HG02588 (cell line): ENCODE measurements at regions not wholly inside any gene's neighbourhood (a gene's known extent, or its start where the extent isn't known, plus 50 kb on each side); places are given as distances from the start of the nearest gene placed in this dataset.

Experiments
- ATAC-seq: cut with Tn5 transposase; IDR thresholded peaks from one replicate; pipeline ENCODE4 v1.9.1; 2021; ENCODE audit warnings: mild to moderate bottlenecking, moderate library complexity; ENCODE audit not compliant: unreplicated experiment

DNA sequence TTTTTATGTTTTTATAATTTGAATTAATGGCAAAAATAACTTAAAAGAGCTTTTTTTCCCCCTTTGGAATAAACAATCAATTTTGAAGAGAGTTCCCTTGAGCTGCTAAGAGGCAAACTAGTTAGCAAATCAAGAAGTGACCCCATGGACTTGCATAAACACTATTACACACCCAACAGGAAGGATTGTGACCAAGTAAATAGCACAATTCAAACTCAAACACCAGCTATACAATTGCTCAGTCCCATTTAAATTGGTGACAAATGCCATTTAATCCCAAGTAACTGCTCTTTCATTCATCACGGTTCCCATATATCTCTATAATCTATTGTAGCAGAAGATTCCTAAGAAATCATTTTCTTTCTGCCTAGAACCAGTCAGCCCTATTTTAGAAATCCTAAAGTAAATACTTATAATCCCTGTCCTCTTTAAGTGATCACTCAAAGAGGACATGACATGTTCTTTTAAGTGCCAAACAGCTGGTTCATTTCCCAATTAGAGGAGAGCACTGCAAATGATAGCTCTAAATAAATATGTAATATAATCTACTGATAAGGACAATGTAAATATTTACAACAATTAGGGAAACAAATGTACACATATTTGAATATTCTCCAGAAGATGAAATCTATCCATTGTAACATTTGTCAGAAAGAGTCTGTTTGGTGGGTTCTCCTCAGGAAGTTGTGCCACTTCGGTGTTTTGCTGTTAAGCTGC is 137.8 kb upstream of the ADAMTS9 start:
- no peak for ATAC-seq

DNA sequence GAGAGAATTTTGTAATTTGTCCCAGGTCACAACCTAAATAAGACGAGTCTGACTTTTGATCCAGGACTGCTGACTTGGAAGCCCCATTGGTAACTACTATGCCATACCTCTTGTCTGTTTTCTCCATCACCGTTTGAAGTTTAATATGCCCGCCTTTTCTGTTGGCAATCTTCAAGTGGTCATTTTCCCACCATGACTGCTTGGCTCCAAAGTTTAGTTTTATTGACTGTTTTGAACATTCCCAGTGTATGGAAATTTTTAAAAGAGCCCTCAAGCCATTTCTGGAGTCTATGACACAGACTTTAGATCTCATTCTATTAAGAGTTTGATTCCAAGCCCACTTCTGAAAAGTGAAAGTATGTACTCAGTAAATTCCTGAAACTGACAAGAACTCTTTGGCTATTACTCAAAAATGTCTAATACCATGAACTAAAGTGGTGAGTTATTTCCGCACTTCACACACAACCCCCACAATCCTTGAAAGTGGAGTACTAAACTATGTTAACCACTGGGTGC is 136.7 kb upstream of the ADAMTS9 start:
- no peak for ATAC-seq

DNA sequence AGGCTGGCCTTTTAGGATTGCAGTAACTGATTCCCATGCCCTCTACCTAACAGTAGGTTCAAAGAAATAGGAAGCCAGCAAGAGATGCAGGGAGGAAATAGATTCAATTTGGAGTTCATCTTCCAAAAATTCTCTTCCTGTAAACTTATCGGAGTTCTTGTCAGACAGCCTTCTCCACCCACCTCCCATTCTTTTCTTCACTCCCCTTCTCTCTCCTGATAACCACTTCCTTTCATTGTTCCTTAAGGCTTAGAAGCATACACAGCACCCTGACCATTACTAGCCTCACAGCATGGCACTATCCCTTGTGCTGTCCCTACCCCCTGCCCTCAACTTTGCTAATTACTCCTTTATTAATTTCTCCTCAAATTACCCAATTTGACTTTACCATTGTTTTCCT is 130.4 kb upstream of the ADAMTS9 start:
- ATAC-seq, result no peak

DNA sequence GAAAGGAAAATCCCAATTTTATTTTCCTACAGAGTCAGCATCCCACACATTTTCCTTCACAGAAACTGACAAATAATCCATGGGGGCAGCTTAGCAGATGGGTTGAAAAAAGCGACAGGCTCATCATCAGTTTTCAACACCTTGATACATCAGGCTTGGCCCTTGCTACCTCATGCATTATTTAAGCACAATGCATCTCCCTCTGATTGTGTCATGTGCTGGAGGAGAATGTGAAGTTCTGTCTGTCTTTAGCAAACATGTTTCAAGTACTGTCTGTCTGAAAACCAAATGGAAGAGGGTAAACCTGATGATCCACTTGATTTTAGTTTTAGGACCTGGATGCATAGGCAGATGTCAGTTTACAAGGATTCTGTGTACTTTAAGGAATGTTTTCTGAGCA is 128.6 kb upstream of the ADAMTS9 start:
- ATAC-seq, result no peak

DNA sequence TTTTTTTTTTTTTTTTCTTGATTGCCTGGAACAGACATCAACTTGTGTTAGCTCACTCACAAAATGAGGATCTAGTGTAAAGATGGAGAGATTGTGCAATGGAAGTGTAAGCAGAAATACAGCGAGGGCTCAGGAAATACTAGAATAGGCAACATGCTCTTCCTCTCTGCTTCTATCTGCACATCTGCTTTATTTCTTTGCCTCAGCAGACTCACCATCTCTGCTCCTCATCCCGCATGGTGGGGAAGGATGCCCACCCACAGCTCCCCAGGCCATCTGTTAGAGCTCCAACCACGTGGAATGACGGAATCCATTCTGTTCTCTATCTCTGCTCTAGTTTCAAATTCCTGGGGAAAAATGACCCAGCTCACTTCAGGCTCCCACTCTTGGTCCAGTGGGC is 128.0 kb upstream of the ADAMTS9 start:
- ATAC-seq, result no peak

DNA sequence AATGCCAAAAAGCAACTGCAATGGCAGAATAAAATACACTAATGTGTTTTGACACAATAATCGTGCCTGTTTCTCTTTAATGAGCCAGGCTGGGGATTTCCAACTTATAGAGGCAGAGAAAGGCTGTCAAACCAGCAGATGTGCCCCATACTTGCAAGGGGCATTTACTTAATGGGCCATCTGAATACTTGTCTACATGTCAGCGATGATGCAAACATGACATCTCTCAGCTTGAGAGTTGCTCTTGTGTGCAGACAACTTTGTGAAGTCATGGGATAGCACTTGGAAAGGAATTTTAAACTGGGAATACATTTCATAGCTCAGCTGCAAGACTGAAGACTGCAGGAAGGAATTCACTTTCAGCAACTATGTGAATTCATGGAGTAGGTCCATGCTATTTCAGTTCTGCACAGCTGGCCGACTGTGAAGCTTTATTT is 127.4 kb upstream of the ADAMTS9 start:
- no peak for ATAC-seq

DNA sequence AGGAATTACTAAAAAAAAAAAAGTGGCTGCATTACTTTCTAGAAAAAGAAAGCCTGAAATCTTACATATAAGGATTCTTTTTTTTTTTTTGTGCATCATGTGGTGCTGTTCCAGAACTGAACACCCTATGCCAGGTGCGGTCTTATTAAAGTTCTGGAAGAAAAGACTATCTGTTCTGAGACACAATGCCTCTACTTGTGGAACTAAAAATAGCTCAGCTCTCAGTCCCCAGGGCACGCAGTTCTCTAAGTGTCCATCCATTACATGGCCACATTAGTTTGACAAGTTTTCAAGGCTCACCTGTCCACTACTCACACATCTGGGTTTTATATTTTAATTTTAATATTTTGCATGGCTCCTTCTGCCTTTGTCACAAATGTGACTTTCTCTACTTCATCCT is 126.6 kb upstream of the ADAMTS9 start:
- ATAC-seq, result no peak

DNA sequence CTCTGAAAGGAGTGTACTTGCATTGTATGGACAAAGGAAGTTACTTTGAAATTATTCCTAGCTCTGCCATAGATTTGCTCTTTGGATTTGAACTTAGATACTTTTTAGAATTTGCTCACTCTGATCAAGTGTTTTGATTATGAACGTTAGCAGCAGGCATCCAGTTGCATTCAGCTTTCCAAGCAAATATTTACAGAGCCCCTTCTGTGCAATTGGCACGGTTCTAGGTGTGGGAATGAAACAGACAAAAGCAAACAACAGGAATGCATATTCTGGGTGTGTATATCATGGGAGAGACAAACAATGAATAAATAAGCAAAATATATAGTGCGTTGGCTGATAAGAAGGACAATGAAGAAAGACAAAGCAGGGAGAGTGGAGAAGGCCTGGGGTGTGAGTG is 125.5 kb upstream of the ADAMTS9 start:
- no peak for ATAC-seq

DNA sequence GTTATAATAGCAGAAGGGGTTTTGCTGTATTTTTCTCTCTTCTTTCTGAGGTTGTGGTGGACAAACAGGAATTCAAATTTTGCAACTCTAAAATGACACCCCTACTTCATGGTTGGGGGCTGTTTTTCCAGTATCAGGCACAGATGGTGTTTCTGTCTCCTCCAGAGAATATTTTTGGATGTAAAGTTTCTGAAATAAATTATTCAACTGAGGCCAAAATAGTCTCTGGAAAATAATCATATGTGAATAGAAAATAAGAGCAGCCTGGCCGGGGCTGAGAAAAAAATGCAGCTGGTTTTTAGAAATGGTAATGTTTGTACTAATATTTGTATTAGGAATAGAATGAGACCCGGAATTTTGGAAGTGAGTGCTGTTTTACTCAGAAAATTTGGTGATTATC is 121.3 kb upstream of the ADAMTS9 start:
- ATAC-seq, result no peak

DNA sequence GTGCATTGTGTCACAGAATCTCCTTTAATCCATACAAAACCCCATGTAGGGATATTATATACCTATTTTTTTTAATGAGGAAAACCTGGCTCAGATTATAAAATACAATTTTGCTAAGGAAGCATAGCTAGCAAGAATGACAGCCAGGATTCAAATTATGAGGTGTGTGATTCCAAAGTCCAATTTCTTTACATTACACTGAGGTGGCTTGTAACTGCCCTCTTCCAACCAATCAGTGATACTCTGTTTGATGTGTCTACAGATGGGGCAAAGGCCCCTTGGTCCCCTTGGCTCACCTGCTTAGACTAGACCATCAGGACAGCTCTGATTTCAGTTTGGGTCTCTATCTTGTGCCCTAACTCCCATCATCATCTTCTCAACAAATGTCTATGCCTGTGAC is 120.3 kb upstream of the ADAMTS9 start:
- ATAC-seq, result no peak

DNA sequence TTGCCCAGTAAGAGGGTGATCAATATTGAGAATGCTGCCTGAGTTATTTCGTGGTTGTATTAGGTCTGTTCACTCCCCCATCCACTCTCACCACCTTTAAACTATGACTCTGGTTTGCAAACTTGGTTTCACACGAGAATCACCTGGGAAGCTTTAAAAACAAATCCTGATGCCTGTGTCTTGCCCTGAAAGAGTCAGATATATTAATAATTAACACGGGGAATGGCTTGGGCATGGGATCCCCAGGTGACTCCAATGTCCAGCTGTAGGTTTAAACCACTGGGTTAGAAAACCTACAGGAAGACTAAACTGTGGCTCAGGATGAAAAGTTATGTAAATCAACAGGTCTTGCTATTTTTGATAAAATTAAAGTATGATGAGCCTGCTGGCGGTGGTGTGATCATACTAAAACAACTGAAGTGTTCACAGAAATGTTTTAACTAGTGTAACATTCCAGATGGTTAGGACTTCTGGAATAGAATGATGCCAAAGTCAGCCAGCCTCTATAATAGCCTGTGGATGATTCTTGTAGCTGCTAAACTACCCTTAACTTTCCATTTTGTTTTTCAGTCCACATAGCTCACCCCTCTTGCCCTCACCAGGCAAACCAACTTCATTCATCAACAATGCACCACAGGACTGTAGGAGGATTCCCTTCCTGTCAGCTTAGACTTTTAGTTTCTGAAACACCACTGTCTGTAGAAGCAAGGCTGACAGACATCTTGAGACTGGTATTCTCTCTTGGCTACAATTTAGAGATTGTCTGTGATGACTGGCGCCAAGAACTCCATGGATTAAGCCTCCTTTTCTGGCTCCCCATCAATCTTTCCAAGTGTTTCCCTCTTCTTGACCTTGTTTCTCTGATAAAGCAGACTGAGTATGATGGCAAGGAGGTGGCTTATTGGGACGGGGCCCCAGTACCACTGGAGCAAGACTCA is 119.1 kb upstream of the ADAMTS9 start:
- ATAC-seq, result no peak

DNA sequence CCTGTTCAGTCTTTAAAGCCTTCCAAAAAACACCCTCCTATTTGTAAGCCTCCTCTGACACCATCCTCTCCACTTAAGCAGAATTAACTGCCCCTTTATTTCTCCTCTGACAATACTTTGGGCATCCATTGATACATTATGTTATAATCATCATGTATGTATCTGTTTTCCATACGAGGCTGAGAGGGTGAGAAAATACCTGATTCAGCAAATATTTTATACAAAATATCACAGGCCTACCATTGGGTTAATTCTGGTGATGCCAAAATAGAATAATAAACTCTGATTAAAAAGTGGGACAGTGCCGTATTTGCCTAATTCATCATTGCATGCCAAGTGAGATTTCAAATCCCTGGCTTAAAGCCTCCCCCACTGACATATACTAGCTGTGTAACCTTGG is 118.2 kb upstream of the ADAMTS9 start:
- no peak for ATAC-seq

DNA sequence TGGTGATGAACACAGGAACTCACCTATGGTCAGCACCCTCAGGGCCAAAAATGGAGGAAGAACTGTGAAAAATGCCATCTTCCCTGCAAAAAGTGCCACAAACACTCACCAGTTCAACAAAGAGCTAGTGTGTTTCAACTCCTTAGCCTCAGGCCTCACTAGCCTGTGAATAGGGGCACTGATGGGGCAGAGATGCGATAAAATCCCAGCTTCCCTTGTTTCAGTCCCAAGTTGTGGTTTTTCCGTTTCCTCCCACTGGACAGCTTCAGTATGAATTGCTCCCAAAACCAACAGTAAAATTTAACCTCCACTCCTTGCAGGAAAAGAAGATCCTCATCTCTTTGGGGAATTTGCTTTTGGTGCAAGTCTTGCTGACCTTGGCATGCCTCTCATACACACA is 117.4 kb upstream of the ADAMTS9 start:
- no peak for ATAC-seq

DNA sequence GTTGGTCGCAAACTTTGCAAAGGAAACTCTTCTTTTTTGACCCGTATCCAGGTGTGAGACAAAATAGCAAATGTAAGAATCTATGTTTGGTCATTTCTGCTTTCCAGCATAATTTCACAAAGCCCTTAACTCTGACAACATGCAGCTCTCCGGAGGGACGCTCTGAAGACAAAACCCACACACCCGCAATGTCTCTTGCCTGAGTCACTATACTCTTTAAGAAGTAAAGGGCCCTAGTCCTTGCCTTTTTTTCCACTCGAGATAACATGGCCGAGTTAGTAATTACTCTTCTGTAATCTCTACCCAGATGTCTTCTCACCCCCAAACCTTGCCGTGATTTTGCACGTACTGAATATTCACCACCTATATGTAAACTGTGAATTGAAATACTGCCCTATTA is 115.7 kb upstream of the ADAMTS9 start:
- no peak for ATAC-seq

DNA sequence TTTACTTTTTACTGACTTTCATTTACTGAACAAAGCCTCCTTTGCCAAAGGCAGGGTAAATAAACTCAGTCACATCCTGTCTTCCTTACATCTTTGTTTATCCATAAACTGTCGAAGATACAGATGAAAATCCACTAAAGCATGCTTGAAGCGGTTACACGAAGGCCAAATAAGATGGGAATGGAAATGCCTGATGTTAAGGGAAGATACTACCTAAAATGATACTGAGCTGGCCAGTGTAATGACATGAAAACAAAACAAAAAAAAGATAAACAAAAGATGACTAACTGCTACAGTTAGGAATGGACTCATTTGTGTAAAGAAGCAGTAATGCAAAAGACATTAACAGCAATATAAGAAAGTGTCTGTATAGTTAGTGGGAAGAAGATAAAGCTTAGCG is 114.7 kb upstream of the ADAMTS9 start:
- no peak for ATAC-seq

DNA sequence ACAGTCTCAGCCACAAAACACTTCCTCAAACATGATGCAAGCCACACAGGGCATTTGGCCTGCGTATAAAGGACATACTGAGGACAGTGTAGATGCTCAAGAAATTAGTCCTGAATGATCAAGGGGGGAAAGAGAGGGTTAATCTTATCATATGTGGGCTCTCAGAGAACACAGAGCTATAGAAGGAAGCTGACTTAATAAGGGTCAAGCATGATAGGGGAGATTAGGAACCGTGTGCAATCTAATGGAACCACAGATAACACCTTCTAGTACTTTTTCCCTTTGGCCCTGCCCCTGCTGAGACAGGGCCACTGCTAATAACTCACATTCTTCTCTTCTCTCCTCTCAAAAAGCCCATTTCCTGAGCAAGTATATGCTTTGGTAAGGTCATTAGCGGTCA is 114.1 kb upstream of the ADAMTS9 start:
- ATAC-seq, result no peak

DNA sequence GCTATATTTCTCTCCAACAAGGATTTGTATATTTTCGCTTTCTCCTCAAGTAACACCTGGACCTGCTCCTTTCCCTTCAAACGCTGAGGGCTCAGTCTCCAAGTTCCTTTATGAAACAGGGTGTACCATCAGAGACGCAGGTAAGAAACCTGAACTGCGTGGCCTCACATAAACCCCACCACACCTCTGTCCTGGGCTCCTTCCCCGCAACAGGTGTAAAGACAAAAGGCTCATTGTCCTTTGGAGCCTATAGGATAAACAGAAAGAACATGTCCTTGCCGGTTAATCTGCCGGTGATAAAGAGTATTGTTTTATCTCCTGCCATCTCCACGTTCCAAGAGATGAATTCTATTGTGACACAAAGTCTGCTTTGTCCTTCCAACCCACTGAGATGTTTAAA is 111.8 kb upstream of the ADAMTS9 start:
- ATAC-seq, result no peak

DNA sequence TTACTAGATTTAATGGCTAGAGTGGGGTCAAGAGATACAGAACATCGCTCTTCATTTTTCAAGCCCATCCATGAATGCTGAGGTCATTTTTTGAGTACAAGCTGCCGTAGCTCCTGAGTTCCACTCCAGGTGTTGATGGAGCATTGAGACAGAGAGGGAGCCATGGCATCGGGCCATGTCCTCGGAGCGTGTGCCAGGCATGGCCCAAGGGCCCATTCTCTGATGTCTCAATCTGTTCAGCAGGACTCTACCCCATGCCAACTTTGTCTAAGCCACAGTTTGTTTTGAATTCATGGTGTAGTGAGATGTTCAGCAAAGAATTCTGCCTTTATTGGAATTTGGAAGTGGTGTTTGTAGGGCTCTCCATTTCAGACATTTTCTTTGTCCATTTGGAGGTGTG is 110.5 kb upstream of the ADAMTS9 start:
- ATAC-seq, result no peak

DNA sequence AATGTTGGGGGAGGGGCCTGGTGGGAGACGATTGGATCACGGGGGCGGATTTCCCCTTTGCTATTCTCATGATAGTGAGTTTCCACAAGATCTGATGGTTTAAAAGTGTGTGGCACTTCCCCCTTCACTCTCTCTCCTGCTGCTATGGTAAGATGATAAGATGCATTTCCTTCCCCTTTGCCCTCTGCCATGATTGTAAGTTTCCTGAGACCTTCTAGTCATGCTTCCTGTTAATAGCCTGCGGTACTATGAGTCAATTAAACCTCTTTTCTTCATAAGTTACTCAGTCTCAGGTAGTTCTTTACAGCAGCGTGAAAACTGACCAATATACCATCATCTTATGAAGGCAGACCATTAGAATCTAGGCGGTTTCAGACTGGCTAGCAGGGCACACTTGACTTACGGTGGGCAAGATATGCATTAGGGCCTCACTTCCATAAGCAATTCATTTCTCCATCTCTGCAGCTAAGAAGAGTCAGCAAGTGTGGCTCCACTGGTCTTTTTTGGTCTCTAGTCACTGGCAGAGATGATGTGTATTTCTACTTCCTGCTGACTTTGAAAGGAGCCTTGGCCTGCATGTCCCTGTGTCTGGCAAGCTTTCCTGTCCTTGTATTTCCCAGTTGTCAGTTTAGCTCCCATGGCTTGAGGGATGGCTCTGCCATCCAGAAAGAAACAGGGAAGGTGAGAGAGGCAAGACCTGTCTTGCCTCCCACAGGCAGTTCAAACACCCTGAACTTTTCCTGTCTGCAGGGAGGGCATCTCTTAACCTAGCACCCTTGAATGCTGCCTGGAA is 109.0 kb upstream of the ADAMTS9 start:
- ATAC-seq, result no peak

DNA sequence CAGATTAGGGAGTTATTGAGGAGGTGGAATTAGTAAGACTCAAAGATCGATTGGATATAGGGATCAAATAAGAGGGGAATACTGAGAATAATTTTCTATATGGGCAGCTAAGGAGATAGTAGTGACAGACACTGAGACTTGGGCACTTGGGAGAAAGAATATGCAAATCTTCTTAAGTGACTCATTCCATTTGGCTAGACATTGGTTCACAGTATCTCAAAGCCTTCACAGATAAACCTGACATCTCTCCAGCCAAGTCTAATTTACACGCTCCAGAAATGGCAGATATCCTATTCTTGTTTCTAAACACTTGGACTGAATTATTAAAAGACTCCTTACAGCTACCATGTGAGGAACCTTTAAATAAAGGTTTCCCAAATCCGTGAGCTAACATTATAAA is 104.6 kb upstream of the ADAMTS9 start:
- ATAC-seq, result no peak

DNA sequence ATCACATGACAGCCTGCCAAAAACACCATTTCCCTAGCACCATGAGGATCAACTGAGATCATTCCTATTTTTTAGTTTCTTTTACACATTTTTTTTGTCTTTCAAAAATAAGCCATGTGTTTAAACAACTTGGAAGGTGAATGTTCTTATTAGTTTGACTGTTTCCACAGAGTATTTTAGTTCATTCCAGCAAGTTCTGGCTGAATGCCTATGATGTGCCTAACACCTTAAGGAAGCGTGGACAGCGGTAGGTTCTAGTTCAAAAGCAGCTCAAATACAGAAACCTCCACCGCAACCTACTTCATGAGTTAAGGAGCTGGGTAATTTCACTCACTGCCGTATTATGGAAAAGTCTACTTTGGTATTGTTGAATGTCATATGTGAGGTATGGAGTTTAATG is 101.3 kb upstream of the ADAMTS9 start:
- no peak for ATAC-seq
